Thyroid gland (tissue), 4 donors: ENCODE measurements at regions not wholly inside any gene's neighbourhood (a gene's known extent, or its start where the extent isn't known, plus 50 kb on each side); places are given as distances from the start of the nearest gene placed in this dataset.

Source experiments
- CTCF ChIP-seq, 6 experiments: fragments of 200-600 bp in 3 of 6; fragments of 450-650 bp in 3 of 6; sonication (generic) in 3 of 6; IDR thresholded peaks; one replicate each; pipeline ENCODE4 v1.5.1; 2016 to 2019; ENCODE audit warnings: antibody characterized with exemption in 6 of 6, mild to moderate bottlenecking in 2 of 6, inconsistent platforms in 1 of 6, moderate library complexity in 1 of 6
- POLR2A ChIP-seq, 2 donors: fragments of 450-650 bp; IDR thresholded peaks; one replicate each; pipeline ENCODE4 v1.6.1; 2017; ENCODE audit warnings: antibody characterized with exemption in 2 of 2, mild to moderate bottlenecking in 2 of 2, moderate library complexity in 1 of 2

- TF ChIP-seq CTCF (IDR thresholded peaks at IDR 0.05) (no peak), POLR2A (IDR thresholded peaks at IDR 0.05) (no peak)
Observed at GRCh38 chr2:139123795-139124194, 343.6 kb upstream of the NXPH2 start.
